Thyroid gland (tissue), 4 donors: ENCODE measurements at regions not wholly inside any gene's neighbourhood (a gene's known extent, or its start where the extent isn't known, plus 50 kb on each side); places are given as distances from the start of the nearest gene placed in this dataset.

ENCODE experiments used
- DNase-seq, 2 donors: peaks; one replicate each; pipeline ENCODE4 v3.0.0-alpha.2; 2019
- H3K27ac ChIP-seq, 3 donors: fragments of 200-600 bp; sonication (generic); 1 replicate in 2 of 3; 2 replicates in 1 of 3; pipeline ENCODE4 v1.5.1; 2016 to 2019; ENCODE audit warnings: mild to moderate bottlenecking in 1 of 3, moderate library complexity in 1 of 3
- H3K27me3 ChIP-seq: fragments of 200-600 bp; sonication (generic); one replicate; pipeline ENCODE4 v1.5.1; 2019
- H3K36me3 ChIP-seq, 2 donors: fragments of 200-600 bp; sonication (generic); one replicate each; pipeline ENCODE4 v1.5.1; 2016 to 2019
- H3K4me1 ChIP-seq, 2 donors: fragments of 200-600 bp; sonication (generic); one replicate each; pipeline ENCODE4 v1.5.1; 2017 to 2019
- H3K4me3 ChIP-seq, 3 donors: fragments of 200-600 bp; sonication (generic); replicated peaks in 1 of 3; 1 replicate in 2 of 3; 2 replicates in 1 of 3; pipeline ENCODE4 v1.5.1; 2016; ENCODE audit warnings: mild to moderate bottlenecking in 1 of 3
- H3K9me3 ChIP-seq: fragments of 200-600 bp; sonication (generic); one replicate; pipeline ENCODE4 v1.5.1; 2017
- POLR2A ChIP-seq, 2 donors: fragments of 450-650 bp; IDR thresholded peaks; one replicate each; pipeline ENCODE4 v1.6.1; 2017; ENCODE audit warnings: antibody characterized with exemption in 2 of 2, mild to moderate bottlenecking in 2 of 2, moderate library complexity in 1 of 2
- WGBS, 2 donors: methylation state at CpG; one replicate each; pipeline ENCODE4 v1.1.5; 2017; 5-methylcytosine and 5-hydroxymethylcytosine counted together
- intact Hi-C: fragments of 100-400 bp; cut with DNase I; formaldehyde crosslinking; loops from one replicate; pipeline ENCODE4 v1.15.1; 2023
- TF ChIP-seq, protein P1 (sequence below), 6 experiments: fragments of 200-600 bp in 3 of 6; fragments of 450-650 bp in 3 of 6; sonication (generic) in 3 of 6; IDR thresholded peaks; one replicate each; pipeline ENCODE4 v1.5.1; 2016 to 2019; ENCODE audit warnings: antibody characterized with exemption in 6 of 6, mild to moderate bottlenecking in 2 of 6, inconsistent platforms in 1 of 6, moderate library complexity in 1 of 6

GRCh38 chr10:65314253-65314652 is 1611.6 kb upstream of the LRRTM3 start:
- intact Hi-C loops = no loop called here
- WGBS, 2 donors = 91 to 94% methylated on average over 3 of the region's 3 CpGs

DNA sequence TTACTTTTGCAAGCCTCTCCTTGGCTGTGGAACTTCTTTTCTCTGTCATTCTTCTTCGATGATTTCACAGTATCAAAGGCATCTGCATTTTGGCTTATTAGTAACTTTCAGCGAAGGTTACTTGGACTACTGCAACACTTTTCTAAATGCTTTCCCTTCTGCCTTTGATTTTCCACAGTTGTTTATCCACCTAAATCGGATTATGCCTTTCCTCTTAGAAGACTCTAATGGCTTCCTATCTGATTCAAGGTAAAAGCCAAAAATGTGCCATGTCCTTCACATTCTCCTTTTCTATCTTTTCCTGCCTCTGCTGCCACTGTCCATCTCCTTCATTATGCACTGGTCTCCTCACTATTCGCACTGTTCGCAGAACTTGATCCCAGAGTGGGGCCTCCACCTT is 1606.3 kb upstream of the LRRTM3 start:
- no peaks in the 10 kb centered on the region for H3K27me3 ChIP-seq
- H3K4me3 ChIP-seq = no peak overlapping the region
- intact Hi-C loops = no loop called here
- WGBS, 2 donors = 81 to 85% methylated on average over 5 of the region's 5 CpGs
- DNase-seq = no peak
- H3K36me3 ChIP-seq = no peaks in the 10 kb centered on the region
- no peak overlapping the region for H3K27ac ChIP-seq
- no peaks in the 10 kb centered on the region for H3K9me3 ChIP-seq
- TF ChIP-seq, protein P1, sequence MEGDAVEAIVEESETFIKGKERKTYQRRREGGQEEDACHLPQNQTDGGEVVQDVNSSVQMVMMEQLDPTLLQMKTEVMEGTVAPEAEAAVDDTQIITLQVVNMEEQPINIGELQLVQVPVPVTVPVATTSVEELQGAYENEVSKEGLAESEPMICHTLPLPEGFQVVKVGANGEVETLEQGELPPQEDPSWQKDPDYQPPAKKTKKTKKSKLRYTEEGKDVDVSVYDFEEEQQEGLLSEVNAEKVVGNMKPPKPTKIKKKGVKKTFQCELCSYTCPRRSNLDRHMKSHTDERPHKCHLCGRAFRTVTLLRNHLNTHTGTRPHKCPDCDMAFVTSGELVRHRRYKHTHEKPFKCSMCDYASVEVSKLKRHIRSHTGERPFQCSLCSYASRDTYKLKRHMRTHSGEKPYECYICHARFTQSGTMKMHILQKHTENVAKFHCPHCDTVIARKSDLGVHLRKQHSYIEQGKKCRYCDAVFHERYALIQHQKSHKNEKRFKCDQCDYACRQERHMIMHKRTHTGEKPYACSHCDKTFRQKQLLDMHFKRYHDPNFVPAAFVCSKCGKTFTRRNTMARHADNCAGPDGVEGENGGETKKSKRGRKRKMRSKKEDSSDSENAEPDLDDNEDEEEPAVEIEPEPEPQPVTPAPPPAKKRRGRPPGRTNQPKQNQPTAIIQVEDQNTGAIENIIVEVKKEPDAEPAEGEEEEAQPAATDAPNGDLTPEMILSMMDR (IDR thresholded peaks at IDR 0.05) = no peak
- TF ChIP-seq POLR2A (IDR thresholded peaks at IDR 0.05) = no peak
- H3K4me1 ChIP-seq = no peaks in the 10 kb centered on the region

More at GRCh38 chr10:65314253-65314652, 1611.6 kb upstream of the LRRTM3 start:
- no peaks in the 10 kb centered on the region for H3K9me3 ChIP-seq
- no peak for TF ChIP-seq POLR2A (IDR thresholded peaks at IDR 0.05)
- TF ChIP-seq, protein P1 (IDR thresholded peaks at IDR 0.05) = no peak
- H3K4me3 ChIP-seq = no peak overlapping the region
- no peaks in the 10 kb centered on the region for H3K36me3 ChIP-seq
- no peak for DNase-seq
- H3K4me1 ChIP-seq = no peaks in the 10 kb centered on the region
- H3K27ac ChIP-seq = no peak overlapping the region
- no peaks in the 10 kb centered on the region for H3K27me3 ChIP-seq

DNA sequence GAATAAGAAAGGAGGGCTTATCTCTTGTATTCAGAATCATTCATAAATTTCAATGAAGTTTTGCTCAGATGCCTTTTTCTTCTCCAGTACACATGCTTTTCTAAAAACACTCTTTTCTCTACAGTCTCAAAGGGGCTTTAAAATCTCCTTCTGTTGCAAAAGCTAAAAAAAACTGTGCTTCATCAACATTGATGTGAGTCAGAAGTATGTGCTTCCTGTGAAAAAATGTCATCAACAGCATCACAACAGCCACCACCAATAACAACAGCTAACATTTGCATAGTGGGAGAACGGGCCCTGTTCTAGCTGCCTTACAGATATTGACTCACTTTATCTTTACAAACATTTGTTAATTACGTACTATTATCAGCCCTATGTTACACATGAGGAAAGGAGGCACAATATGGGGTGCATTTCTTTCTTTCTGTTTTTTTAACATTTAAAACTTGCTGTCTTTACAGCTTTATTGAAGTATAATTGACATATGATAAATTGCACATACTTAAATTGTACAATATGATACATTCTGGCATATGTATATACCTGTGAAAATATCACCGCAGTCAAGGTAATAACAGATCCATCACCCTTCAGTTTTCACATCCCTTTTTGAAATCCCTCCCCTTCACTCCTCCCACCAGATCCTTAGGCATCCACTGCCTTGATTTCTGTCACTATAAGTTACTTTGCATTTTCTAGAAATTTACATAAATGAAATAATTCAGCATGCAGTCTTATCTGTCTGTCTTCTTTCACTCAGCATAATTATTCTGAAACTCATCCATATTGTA is 1605.4 kb upstream of the LRRTM3 start:
- no peak overlapping the region for H3K27ac ChIP-seq
- TF ChIP-seq, protein P1 (IDR thresholded peaks at IDR 0.05) = no peak
- TF ChIP-seq POLR2A (IDR thresholded peaks at IDR 0.05) = no peak
- intact Hi-C loops = no loop called here
- no peaks in the 10 kb centered on the region for H3K27me3 ChIP-seq
- WGBS, 2 donors = 81% methylated on average over 3 of the region's 3 CpGs
- H3K4me1 ChIP-seq = no peaks in the 10 kb centered on the region
- H3K9me3 ChIP-seq = no peaks in the 10 kb centered on the region
- H3K36me3 ChIP-seq = no peaks in the 10 kb centered on the region
- no peak overlapping the region for H3K4me3 ChIP-seq
- no peak for DNase-seq

GRCh38 chr10:65323802-65324201 is 1602.0 kb upstream of the LRRTM3 start:
- no peak for DNase-seq
- H3K27ac ChIP-seq = no peak overlapping the region
- H3K4me3 ChIP-seq = no peak overlapping the region
- WGBS, 2 donors = 92 to 94% methylated on average over 6 of the region's 6 CpGs
- H3K9me3 ChIP-seq = no peaks in the 10 kb centered on the region
- no peaks in the 10 kb centered on the region for H3K4me1 ChIP-seq
- intact Hi-C loops = no loop called here
- H3K27me3 ChIP-seq = no peaks in the 10 kb centered on the region
- H3K36me3 ChIP-seq = no peaks in the 10 kb centered on the region
- no peak for TF ChIP-seq POLR2A (IDR thresholded peaks at IDR 0.05)
- TF ChIP-seq, protein P1 (IDR thresholded peaks at IDR 0.05) = no peak

- Histone ChIP-seq H3K9me3 (no peaks in the 10 kb centered on the region), H3K27me3 (no peaks in the 10 kb centered on the region), H3K27ac (no peak overlapping the region), H3K4me3 (no peak overlapping the region), H3K4me1 (no peaks in the 10 kb centered on the region), H3K36me3 (no peaks in the 10 kb centered on the region)
- TF ChIP-seq, protein P1 (IDR thresholded peaks at IDR 0.05) = no peak
- no peak for DNase-seq
- WGBS, 2 donors = 47 to 58% methylated on average over 2 of the region's 2 CpGs
- intact Hi-C loops = no loop called here
Observed at GRCh38 chr10:65325913-65326312, 1599.9 kb upstream of the LRRTM3 start.
